NCI-H2081 treated with DMSO at 0.1 percent for 48 hours (cell line): ENCODE measurements at regions not wholly inside any gene's neighbourhood (a gene's known extent, or its start where the extent isn't known, plus 50 kb on each side); places are given as distances from the start of the nearest gene placed in this dataset.

Experiments used
- DNase-seq: peaks from one replicate; lab custom pipeline; 2025; lab: John Stamatoyannopoulos, UW

DNA sequence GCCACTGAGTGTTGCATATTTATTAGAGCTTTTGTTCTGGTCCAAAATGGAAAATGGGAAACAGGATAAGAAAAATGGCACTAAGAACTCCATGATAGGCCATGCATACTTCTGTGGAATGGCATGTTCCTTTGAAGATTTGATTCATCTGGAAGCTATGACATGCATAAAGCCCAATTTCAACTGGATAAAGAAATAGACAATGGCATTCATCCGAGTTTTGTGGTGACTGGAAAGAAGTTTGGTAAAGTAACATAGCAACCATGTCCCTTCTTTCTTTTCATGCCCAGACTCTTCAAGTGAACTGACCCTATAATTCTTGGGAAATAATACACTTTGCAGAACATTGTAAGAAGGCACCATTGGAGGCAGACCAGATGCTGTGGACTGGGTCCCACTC is 368.4 kb upstream of the IL12A start:
- DNase-seq, result no peak

DNA sequence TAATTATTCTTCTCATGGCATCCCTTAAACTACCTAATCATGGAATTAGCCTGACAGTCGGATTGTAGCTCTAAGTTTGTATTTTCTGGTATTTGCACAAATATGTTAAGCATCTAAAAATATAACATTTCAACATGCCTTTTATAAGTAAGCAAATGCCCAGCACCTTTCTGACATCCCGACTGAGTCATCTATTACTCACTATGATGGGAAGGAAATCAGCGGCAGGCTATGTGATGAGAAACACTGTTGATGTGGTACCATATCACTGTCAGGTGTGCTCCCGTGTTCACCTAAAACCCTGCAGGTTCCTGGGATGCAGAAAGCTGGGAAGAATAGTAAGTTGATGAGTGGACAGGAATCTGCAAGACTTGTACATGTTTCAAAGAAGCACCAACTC is 367.8 kb upstream of the IL12A start:
- DNase-seq, result no peak

DNA sequence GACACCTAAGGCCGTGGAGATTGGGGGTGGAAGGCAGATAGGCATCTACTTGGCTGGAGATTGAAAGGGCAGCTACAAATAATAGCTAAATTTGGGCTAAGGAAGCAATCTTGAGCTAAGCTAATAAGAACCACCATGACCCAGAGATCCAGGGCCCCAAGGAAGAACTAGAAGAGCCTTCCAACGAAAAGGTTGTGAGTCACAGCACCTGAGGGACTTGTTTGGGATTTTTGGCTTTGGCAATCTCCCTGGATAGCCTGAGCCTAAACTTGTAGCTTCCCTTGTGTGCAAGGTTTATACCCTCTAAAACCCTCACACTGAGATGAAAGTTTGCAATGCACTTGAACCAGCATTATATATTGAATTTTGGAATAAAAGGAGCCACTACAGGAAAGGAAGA is 364.0 kb upstream of the IL12A start:
- no peak for DNase-seq

DNA sequence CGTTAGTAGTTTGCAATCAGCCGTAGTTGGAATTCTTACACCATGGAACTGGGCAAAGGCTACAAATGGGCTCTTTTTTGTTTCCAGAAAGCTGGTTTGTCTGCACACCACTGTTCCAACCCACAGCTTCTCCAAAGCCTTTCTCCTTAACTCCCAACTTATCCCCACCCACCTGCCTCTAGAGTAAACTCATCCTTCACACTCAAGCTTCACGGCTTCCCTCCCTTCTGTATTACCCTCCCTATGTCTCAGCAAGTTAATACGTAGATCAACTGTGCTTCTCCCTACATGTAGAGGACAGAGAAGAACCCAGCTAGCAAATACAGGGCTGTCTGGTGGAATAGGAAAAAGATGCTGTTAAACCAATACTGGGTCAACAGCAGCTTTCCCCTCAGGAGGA is 363.0 kb upstream of the IL12A start:
- DNase-seq, result no peak

DNA sequence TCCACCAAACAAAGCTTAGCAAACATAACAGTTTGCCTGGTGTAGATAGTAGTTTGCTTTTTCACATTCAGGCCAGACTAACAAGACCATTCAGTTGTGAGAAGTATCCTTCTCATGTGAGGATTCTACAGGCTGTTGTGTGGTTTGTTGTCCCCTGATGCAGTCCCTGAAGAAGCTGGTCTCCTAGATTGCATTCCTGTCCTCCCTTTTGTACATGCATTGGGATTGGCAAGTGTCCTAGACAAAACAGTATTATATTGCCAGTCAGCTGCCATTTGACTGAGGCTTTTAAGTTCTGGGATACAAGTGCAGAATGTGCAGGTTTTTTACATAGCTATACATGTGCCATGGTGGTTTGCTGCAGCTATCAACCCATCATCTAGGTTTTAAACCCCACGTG is 362.0 kb upstream of the IL12A start:
- no peak for DNase-seq

DNA sequence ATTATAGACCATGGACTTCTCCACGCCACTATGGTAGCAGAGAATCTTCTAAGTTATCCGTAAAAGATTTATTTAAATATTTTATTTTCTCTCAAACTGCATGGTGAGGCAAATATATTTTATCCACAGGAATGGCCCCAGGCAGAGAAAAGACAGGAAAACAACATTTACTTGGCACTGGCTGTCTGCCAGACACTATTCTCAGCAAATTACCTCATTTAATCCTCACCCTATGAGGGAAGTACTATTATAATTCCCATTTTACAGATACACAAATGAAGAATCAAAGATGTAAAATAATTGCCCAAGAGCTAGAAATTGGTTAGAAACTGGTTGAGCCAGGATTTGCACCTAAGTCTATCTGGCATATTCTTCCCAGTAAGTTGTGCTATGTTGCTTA is 361.4 kb upstream of the IL12A start:
- peak; percentile 60 for DNase-seq

DNA sequence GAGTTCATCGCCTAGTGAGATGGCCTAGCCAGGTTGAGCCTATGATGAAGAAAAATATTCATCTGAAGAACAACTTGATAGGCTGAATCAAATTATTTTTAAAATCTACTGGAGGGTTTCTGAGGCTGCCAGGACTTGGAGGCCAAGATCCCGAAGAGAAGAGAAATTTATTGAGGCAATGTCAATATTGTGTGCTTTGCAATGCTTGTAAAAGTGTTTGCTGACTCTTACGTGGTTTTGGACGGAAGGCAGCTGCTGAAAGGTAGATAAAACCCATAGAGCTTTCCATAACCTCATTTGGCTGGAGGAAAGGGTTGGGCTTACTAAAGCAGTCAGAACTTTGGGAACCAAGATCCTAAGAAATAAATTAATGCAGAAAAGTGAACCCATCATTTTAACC is 361.0 kb upstream of the IL12A start:
- no peak for DNase-seq

DNA sequence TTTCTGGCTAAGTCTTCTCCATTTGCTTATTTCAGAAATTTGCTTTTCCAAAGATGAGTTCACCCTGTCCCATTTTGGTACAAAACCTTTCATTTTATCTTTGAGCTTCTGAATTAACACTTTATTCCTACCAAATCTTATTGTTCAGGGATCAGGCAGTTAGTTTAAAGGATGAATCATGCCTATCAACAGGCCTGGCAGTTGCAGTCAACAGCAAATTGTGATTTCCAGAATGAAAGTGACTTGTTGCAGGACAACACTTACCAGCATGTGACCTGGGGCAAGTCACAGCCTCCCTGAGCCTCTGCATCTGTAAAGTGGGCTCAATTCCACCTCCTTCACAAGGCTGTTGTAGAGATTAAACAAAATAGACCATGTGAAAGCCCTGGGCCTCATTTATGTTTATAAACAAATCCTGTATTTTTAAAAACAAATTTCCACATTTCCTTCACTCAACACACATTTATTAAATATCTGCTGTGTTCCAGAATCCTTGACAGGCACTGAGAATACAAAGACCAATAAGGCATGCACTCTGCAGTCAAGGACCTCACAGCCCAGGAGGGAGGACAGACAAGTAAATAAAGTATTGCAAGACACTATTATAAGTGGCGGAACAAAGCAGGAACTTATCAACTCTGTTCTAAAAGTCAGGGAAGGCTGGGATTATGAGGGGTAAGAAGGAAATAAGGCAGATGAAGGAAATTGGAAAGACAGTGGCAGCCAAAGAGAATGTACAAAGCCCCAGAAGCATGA is 359.1 kb upstream of the IL12A start:
- no peak for DNase-seq

DNA sequence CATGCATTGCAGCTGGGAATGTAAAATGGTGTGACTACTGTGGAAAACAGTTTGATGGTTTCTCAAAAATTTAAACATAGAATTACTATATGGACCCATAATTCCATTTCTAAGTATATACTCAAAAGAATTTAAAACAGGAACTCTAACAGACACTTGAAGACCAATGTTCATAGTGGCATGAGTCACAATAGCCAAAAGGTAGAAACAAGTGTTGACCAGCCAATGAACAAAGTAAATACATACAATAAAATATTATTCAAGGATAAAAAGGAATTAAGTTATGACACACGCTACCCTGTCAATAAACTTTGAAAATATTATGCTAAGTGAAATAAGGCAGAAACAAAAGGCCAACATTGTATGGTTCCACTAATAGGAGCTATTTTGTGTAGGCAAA is 357.4 kb upstream of the IL12A start:
- DNase-seq, result no peak

DNA sequence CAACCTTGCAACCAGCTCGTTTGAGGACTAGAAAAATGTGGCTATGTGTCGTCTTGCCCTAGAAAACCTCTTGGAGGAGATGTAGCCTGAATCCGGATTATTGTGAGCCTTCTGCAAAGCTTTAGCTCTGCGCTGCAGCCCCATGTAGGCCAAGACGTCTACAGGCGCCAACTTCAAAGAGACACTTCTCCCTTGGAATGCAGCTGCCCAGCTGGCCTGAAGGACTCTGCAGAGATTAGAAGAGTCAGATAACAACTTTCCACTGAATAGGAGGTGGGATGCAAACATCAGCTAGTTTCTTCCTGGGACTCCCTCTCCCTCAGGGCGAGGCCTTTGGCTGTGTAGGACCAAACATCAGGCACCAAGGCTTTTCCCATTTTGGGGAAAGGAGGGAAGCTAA is 356.5 kb upstream of the IL12A start:
- DNase-seq, result no peak

DNA sequence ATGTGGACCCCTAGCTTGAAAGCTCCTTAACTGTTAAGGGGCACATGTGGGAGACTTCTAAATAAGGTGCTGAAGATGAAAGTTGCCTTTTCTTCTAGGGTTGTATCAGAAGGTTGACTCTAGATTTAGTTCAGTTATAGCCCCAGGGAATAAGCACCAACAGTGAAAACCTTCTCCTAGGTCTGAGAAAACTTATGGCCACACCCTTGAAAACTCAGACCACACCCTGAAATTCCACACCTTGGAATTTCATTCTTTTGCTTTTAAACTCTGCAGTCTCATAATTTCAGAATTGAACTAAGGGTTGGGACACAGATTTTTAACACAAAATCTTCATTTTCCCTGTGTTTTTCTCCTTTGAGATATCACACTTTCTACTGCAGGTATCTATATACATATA is 355.8 kb upstream of the IL12A start:
- DNase-seq, result no peak

DNA sequence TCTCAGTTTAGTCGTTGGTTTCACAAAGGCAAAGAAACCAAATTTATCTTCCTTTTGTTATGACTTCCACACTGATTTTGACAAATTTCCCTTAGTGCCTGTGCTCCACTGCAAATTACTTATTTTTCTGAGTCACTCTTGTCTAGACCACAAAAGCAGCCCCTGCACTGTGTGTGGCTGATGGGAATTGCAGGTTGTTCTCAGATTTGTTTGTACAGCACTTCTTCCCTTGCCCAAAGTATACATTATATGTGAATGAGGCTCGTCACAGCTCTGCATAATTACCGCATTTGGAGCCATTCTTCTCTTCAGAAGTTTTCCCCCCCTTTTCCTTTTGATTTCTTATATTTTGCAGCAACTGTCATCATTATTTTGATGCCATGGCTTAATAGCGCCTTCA is 354.2 kb upstream of the IL12A start:
- peak; percentile 68 for DNase-seq

DNA sequence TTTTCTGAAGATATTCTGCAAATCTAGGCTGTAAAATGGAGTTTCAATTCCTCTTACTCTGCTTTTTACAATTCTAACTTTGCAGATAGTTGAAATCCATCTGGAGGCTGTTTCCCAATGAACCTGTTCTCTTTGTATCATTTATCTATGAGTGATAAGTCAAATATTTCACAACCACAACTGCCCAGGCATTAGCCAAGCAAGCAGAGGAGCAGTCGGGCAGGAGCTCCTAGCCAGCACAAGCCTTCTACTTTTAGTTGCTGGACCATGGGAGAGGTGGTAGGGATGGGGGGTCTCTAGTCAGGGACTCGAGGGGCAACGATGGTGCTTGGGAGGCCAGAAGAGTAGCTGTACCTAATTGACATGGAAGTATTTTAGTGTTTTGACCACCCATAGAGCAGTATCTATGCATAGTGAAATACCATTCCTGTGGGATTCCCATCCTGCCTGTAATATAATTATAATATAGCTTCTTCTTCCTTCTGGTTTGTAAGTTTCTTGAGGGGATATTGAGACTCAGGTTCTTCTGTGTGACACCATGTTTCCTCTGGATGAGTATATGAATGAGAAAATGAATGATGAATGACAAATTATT is 353.5 kb upstream of the IL12A start:
- no peak for DNase-seq

DNA sequence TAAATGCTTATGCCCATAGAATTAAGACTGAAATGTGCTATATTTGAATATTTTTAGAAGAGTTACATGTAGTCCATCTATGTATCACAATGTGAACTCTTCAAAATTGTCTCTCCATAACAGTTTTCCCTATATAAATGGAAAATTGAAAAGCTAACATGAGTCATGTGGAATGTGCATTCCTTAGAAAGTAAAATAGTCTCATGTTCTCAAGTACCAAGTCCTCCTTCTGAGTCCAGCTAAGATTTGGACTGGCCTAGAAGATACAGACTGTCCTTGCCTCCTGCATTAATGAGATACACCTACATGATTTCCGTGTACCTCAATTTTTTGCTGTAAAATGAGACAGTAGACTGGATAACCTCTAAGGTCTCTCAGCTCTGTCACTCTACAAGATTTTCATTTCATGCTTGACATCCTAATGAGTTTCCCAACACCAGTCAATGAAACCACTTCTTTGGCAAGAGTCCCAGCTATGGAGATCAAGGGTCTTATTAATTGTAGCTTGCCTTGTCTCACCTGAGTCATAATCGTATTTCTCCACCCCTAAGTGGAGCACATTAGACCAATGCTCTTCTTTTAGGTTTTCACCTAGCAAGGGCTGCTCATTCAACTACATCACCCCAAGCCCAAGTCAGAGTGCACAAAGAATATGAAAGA is 350.6 kb upstream of the IL12A start:
- DNase-seq, result no peak

DNA sequence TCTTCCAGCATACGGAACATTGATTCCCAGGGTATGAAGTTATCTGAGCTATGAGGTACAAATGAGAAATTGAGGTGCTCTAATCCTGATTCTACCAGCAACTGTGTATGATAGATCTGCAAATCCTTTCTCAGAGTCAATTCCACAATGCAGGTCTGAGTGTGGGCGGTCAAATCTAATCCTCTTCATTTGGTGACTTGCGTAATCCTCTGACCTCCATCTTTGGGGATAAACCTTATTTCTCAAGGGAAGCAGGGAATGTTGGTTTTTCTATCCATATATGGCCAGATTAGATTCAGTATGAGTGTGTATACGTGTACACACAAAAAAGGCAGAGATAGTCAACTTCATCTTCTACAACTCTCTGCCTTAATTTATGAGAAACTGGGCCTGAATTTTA is 348.4 kb upstream of the IL12A start:
- DNase-seq, result no peak

DNA sequence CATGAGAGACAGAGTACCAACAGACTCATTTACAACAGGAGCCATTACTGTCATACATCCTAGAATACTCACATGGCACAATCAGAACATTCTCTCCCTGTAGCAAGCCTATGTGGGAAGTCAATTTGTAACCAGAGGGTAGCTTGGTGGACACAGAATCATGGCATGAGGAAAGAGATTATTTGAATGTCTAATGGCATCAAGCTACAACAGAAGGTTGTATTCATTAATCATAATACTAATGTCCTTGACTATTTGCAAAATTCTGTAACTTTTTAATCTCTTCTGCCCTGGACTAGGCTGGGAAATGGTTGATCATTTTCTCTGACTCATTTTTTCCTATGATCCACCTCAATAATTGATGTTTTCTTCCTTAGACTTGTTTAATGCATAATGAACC is 345.2 kb upstream of the IL12A start:
- no peak for DNase-seq

DNA sequence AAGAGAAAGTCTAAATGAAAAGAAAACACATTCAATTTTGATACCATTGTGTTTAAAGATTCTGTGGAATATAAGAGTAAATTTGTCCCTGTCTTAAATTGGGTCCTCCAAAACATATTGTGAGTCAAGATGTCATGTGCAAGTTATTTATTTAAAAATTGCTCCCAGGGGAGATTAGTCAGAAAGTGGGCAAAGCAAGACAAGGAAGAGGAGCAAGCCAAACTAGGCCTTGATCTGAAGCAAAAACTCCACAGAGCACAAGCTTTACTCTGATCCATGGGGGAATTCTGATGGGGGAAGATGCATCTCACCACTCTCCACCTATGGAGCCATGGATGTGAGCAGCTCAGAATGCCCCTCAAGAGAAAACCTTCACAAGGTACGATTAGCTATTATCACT is 342.8 kb upstream of the IL12A start:
- DNase-seq, result no peak

DNA sequence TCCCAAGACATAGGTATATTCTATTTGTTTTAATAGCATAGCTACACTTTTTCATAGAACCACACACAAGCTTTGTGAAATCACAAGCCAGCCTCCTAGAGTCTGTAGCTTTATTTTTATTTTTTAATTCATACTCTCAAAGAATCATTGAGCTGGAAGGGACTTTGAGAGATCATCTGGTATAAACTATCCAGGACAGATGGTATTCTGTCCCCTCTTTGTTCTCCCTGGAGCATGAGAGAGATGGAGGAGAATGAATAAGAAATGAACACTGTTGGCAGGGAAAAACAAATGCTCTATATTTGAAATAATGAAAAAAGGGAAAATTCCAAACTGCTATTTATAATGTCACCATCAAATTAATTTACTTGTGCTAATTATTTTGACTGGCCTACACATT is 338.7 kb upstream of the IL12A start:
- DNase-seq, result no peak

DNA sequence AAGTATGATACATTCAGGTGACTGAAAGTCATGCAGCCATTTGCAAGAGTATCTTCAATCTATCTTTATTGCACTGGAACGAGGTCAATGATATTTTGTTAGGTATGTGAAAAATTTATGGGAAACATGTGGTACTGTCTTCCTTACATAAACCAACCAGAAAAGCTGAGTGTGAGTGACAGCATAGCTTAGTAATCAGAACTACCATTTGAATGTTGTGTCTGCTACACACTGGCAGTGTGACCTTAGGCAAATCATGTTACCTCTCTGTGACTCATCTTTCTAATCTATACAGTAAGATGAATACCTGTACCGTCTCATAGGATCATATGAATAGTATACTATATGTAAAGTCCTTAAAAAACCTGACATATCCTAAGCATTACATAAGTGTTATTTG is 337.9 kb upstream of the IL12A start:
- DNase-seq, result no peak

DNA sequence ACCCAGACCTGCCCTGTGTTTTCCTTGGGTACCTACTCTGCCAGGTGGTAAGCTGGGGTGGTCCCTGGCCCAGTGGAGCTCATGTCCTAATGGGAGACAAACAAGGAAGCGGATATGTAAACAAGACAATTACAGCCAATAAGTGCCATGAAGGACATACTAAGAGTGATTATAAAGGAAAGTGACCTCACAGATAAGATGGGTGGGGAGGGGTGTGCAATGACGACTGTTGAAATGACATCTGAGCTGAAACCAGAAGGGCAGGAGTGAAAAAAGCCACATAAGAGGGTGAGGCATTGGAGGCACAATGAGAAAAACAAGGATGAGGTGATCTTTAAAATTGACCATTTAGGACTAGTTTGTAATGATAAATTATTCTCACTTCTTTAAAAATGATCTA is 336.2 kb upstream of the IL12A start:
- DNase-seq, result no peak

DNA sequence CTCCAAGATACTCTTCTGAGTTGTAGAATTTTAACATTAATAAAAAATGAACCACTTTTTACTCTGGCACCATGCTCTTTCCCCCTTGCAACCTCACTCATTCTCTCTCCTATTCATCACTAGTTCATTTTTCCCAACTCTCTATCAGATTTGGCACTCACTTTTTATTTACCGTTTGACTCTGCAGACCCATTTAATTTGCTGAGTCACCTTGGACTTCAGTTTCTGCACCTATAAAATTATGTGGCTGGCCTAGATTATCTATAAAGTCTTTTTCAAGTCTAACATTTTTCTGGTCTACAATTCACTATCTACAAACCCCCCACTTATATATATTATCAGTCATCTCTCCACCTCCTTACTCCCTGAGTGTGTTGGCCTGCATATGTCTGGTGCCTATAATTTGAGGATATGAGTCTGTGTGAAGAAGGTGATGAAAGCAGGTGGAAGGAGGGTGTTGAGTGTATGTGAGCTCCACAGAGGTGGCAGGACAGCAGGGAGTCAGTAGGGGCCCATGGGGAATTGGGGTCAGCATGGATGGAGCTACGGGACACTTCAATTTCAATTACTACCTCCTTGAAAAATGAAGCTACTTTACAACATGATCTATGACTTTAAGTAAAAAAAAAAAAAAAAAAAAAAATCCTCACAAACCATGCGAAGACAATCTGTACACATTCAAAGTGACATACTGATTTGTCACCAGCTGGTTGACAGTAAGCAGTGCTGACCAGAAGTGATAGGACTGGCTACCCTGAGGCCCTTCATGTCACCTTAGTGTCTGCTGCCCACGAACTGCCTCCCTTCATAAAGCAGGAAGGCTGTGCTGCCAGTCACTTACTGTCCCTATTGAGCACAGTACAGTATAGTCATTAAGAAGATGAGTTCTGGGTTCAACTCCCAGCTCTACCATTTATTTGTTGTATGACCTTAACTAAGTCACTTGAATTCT is 334.2 kb upstream of the IL12A start:
- DNase-seq, result no peak

DNA sequence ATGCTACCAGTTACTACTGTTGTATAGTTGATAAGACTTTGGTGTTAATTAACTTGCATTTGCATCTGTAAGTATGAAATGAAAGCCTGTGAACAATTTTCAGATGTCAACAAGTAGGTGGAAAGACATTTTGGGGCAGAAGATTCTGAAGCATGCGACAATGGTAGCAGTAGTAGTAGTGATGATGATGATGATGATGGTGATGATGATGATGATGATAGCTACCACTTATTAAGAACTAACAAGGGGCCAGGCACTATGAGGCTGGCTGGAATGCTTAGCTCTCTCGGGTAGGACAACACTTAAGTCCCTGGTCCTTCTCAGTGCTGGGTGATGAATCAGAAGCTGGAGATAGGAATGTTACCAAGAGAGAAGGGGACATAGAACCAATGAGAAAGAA is 333.4 kb upstream of the IL12A start:
- no peak for DNase-seq

DNA sequence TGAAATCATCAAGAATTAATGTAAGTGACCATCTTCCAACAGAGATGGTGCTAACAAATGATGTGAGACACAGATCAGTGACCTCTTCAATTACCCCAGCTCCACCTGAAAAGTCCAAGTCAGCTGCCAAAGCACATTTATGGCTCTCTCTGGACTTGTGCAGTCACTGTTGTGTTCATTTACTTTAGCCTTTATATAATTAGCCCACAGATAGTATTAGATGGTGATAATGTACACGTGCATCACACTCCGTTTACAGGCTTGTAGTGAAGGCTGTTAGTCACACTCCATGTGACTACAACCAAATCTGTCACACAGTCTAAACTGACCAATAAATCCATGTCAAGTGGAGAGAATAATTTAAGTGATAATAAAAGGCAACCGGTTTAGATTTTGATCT is 331.5 kb upstream of the IL12A start:
- DNase-seq, result no peak
